ENCODE measurements at regions not wholly inside any gene's neighbourhood (a gene's known extent, or its start where the extent isn't known, plus 50 kb on each side); places are given as distances from the start of the nearest gene placed in this dataset.

DNA sequence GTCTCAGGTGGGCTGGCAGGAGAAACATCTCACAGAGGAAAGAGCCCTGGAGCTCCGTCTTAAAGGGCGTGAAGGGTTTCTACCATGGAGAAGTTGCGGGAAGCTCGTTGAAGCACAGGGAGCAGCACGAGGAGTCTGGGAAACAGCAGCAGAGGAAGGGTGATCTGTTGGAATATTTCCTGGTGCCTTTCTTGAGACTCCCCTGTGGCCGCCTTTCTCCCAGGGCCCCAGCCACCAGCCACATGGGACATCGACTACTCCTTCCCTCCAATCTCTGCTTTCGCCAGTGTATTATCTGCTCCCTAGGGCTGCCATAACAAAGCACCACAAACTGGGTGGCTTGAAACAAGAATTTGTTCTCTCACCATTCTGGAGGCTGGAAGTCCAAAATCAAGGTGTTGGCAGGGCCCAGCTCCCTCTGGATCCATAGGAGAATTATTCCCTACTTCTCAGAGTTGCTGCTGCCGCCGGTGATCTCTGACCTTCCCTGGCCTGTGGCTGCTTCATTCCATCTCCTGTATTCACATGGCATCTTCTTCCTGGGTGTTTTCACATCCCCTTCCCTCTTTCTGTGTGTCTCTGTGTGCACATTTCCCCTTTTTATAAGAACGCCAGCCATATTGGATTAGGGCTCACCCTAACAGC, 152.8 kb upstream of the GSC start:
- no peak for DNase-seq (ENCODE audit: low spot score)

DNA sequence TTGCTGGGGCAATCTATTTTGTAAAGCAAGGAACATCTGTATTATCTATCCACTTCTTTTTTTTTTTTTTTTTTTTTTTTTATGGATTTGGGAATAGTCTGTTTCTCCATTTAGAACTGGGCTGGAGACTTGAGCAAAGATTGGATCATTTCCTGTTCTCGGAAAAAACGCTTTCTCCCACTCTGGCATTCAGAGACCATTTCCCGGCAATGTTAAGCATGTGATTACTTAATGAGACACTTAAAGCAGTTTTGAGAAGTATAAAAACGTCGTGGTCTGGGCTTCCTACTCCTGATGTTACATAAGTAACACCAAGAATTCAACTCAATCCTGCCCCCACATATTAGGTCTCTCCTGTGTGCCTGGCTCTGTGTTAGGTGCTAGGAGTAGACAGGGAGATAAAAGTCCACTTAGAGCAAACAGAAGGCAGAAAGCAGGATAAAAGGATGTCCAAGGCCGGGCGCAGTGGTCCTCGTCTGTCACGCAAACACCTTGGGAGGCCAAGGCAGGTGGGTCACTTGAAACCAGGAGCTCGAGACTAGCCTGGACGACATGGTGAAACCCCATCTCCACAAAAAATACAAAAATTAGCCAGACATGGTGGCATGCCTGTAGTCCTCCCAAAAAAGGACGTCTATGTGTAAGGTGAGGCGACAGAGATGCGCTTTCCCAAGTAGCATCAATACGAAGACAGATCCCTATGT, 152.1 kb upstream of the GSC start:
- DNase-seq (ENCODE audit: low spot score): no peak

DNA sequence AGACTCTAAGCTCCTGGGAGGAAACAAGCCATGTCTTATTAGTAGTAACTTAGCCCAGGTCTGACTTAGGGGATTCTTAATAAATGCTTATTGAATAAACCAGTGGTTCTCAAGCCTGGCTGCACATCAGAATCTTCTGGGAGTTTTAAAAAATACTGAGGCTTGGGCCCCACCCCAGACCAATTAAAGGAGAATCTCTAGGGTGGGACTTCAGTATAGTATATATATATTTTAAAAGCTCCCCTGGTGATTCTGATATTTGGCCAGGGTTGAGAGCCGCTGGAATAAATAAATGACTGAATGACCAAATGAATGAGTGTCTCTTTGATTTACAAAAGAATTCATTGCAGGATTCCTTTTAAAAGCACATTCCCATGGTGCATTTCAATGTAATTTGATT, 151.5 kb upstream of the GSC start:
- DNase-seq (ENCODE audit: low spot score): no peak

DNA sequence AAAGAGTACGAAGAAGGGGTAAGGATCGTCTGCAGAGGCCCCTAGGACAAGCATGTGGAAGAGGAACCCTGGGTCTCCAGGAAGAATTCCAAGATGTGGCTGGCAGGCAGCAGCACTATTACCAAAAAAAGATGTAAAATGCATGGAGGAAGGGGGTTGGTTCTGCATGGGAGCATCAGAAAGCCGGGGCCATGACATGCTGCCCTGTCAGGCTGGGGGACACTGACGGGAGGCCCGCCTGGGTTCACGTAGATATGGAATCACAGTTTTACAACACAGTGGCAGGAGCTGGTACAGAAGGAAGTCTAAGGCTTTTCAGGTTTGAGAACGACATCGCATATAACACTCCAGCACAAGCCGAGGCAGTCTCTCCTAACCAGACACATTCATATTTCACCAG, 150.0 kb upstream of the GSC start:
- no peak for DNase-seq (ENCODE audit: low spot score)

DNA sequence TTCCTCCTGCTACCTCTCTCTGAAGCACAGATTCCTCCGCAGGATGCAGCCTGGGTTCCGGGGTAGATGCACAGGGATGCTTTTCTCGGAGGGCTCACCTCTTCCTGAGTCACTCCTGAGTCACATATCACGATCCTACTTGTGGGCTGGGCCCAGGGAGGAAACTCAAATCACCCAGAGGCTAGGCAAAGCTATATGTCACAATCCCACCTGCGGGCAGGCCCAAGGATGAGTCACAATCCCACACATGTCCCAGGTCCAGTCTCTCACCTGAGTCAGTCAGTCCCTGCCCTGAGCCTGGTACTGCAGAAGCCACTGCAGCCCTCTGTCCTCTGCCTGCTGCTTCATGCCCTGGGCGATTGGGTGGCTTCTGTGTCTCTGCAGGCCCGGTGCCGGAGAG, 149.0 kb upstream of the GSC start:
- no peak for DNase-seq (ENCODE audit: low spot score)

DNA sequence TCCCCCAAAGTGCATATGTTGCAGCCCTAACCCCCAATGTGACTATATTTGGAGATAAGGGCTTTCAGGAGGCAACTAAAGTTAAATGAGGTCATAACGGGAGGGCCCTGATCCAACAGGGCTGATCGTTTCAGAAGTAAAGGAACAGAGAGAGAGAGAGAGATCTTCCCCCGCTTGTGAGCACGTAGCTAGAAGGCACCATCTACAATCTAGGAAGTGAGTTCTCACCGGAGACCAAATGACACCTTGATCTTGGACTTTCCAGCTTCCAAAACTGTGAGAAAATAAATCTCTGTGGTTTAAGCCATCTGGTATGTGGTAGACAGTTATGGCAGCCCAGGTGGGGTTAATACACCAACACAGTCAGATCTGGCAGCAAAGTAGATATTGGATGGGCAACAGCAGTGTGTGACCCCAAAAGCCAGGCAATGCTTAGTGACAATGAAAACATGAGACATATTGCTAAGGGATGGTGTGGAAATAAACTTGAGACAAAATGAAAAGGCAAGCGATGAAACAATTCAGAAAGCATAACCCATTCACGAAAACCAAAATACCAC, 147.2 kb upstream of the GSC start:
- no peak for DNase-seq (ENCODE audit: low spot score)

DNA sequence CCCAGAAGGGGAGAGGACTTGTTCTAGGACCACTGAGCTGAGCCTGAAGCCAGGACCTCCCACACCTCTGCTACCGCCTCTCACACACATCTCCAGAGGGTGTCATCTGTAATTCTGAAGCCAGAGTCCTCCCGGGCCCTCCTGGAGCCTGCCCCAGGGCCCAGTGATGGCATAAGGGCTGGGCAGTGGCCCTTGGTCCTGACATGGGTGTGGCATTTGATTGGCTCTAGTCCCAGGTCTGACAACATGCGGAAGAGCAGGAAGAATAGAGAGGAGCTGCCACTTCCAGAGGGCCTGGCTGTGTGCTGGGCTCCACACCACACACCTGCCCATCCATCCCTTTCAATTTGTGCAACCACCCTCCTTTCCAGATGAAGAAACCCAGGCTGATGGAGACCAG, 144.3 kb upstream of the GSC start:
- no peak for DNase-seq (ENCODE audit: low spot score)

DNA sequence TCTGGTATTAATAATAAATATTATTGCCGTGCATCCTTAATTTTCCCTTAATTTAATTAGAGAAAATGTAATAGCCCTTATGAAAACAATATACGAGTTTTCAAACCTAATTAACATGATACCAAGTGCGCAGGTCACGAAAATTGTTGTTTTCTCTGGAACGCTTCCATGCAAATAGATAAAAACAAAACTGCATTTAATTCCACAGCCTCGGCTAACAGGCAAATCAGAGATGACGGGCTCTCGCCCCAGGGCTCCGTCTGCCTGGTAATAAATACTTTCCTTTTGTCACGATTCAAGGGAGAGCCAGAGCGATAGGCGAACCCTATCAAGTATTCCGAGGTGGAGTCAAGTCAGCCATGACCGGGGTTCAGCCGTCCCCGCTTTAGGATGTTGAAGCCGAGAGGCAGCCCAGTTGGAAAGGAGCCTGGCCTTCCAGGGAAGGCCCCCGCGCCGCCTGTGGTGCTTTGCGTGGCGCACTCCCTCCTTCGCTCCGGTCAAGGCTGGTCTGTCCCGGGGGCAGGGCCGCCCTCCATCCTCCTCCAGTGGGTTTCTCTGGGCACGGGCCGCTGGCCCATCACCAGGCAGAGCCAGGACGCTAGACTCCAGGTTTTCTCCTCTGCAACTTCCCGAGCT, 137.8 kb upstream of the GSC start:
- DNase-seq (ENCODE audit: low spot score): no peak

DNA sequence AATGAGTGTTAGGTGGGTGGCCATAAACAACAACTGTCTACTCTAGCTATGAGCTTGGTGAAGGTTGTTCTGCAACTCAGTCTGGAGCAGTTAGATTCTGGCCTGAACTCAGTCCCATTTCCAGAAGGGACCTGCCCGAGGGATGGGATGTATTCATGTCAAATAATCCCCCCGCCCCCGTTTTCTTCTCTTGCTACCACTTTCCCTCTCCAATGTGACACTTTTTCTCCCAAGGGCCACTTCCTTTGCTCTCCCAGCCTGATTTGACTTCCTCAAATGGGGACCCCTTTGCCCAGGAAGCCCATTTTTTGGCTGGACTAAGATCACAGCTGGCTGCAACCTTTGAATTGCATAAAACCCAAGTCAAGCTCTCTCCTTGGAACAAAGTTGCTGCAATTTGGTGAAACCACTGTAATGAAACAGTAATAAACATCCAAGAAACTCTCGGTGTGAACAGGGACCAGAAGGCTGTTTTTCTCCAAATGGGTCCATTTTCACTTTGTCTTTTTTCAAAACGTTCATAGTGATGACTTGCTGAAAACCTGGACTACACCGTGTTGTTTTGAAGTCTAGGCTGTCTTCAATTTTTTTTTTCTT, 137.2 kb upstream of the GSC start:
- no peak for DNase-seq (ENCODE audit: low spot score)

DNA sequence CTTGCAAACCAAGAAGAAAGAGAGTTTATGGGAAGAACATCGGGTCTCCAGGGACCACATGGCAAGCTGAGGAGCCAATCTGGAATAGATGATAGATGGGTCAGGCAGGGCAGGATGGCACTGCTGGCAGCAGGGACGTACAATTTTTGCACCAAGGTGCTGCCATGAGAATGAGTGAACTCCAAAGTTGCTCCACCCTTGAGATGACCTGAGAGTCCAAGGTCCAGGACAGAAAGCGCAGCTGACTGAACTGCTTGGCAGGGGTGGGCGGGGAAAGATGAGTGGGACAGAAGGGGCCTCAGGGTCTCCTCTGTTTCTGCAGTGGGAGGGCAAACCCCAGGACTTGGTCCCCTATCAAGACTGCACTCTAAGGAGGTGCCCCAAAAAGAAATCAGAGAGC, 136.7 kb upstream of the GSC start:
- no peak for DNase-seq (ENCODE audit: low spot score)

DNA sequence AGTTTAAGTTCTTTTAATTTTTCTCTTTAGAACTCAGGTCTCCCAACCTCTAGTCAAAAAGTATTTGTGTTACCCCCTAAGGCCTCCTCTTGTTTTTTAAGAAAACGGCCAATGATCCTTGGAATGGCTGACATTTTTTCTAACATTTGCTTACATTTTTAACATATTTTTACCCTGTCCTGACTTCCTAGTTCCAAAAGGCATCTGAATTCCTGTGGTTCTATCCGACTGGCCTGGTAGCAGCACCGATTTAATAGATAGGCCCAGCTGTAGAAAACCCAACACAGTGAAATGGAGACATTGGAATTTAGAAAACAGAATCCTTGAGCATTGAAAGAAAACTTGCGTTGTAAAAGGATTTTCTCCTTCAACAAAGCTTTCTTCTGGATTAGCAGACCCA, 134.7 kb upstream of the GSC start:
- DNase-seq (ENCODE audit: low spot score): no peak

DNA sequence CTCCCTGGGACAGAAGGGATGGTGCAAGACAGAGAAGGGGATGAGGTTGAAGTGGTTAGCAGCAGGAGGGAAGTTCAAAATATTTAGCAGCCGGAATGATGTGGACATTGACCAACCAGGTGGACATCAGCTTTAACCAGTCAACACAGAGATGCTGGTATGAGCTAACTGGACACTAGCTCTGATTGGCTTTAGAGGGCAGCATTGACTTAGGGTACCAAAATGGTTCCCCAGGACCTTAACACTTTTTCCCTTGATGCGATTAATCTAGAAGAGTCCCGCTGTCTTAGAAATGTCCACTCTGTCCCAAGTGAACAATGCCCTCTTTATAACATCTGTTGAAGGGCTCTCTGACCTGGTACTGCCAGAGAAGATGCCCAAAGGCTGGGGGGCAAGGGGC, 134.0 kb upstream of the GSC start:
- DNase-seq (ENCODE audit: low spot score): no peak

DNA sequence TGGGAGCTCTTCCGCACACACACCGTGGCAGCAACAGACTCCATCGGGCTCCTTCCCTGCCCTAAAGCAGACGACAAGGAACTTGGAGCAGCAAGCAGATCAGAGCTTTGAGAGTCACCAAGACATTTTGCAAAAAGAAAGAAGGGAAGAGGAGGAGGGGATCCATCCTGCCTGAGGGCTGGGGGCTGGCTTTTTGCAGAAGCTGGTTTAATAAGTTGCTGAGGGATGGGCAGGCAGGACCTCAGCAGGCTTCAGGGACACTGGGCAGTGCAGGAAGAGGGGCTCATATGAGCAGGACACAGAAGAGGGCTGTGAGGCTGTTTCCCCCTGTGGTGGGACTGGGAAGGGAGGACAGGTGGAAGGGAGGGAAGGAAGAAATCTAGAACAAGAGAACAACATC, 133.4 kb upstream of the GSC start:
- DNase-seq (ENCODE audit: low spot score): no peak

DNA sequence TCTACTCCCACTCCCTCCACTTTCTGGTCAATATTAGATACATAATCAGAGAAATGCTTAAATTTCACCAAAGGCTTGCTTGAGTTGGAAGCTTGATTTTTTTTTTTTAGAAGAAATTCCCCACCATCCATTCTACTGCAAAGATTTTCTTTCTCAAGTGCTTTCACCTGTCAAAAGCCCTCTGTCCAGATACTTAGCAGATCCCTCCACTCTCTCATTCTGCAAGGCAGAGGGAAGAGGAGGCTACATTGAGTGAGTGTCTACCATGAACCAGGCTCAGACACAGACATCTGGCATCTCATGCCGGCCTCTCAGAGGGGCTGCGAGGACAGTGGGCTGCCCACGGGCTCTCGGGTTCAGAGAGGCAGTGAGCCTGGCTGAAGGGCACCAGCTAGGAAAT, 127.6 kb upstream of the GSC start:
- DNase-seq (ENCODE audit: low spot score): no peak

DNA sequence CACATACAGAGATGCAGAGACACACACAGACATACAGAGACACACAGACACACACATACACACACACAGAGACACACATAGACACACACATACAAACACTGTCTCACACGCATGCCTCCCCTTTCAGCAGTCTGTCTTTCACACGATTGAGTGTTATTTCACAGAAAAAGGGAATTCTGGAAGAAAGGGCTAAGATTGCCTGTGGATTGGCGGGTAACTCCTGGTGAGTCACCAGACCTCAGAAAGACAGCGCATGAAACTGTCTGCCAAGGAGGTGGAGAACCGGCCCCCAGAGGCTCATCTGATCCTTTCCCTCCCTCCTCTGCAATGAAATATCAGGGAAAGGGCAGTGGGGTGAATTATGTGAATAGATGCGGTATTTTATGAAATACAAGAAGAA, 127.2 kb upstream of the GSC start:
- DNase-seq (ENCODE audit: low spot score): no peak

DNA sequence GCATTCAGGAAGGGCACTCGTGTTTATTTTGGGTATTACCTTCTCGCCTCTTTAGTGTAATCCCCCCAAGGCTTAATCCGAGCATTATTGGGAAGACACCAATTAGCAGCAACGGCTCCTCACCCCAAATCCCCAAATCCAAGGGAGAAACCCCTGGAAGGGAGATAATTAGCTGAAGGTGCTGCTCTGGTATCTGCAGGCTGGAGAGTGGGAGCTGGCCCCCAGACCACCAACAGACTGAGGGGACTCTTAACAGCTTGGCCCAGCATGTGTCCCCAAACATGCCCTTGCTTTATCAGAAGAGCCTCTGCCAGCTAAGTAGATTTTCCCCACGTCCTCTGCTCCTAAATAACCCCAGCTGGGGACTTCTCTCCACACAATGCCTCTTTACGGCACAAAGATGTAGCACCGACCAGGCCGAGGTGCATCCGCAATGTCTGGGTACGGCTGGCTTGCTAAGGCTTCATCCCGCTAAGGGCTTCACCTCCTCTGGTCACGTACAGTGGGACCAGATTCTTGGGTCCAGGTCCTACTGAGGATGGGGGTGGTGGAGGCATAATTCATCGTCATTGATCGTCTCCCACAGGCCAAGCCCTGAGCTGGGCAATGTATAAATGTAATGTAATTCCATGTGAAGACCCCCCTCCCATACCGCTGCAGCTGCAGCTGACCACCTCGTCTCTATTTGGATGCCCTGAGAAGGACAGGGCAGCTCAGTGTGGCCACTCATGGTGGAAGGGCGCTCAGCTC, 123.7 kb upstream of the GSC start:
- no peak for DNase-seq (ENCODE audit: low spot score)

DNA sequence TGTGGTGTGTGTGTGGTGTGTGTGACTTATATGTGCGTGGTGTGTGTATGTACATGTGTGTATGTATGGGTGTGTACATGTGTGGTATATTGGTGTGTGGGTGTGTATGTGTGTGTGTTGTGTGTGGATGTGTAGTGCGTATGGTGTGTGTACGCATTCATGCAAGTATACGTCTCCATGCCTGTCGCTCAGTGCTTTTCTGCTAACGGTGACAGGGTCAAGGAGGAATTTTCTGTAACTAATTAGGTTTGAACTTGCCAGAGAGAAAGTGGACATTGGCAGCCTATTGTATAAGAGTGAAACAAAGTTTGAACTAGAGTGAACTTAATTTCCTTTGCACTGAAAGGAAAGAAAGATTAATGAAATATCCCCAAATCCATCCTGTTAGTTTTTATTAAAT, 120.9 kb upstream of the GSC start:
- no peak for DNase-seq (ENCODE audit: low spot score)

DNA sequence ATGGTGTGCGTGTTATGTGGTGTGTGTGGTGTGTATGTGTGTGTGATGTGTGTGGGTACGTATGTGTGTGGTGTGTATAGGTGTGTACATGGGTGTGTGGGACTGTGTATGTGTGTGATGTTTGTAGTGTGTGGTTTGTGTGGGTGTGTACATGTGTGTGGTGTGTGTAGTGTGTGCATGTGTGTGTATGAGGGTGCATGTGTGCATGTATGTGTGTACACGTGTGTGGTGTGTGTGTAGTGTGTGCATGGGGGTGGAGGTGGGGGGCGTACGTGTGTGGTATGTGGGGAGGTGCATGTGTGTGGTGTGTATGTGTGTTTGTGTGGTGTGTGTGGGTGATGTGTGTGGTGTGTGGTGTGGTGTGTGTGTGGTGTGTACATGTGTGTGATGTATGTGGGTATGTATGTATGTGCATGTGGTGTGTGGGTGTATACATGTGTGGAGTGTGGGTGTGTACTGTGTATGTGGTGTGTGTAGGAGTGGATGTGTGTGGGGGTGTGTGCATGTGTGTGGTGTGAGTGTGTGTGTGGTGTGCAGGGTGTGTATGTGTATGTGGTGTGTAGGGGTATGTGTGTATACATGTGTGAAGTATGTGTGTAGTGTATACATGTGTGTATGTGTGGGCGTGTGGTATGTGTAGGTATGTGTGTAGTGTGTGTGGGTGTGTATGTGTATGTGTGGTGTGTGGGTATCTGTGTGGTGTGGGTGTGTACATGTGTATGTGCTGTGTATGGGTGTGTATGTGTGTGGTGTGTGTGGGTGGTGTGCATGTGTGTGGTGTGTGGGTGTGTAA, 119.8 kb upstream of the GSC start:
- DNase-seq (ENCODE audit: low spot score): no peak

DNA sequence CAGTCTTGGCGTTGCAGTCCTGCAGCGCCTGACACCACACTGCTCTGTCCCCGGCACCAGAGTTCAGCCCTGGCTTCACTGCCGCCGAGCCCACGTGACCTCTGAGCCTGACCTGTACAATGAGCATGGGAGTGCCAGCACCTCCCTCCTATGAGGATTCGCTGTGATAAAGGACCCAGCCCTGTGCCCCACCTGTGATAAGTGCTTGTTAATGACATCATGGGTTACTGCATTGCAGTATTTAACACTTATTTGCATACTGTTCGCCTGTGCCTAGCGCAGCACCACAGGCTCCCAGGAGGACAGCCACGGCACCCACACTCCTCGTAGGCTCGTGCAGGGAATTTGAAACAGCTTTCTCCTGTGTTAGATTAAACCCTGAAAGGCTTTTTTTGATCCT, 118.2 kb upstream of the GSC start:
- no peak for DNase-seq (ENCODE audit: low spot score)

DNA sequence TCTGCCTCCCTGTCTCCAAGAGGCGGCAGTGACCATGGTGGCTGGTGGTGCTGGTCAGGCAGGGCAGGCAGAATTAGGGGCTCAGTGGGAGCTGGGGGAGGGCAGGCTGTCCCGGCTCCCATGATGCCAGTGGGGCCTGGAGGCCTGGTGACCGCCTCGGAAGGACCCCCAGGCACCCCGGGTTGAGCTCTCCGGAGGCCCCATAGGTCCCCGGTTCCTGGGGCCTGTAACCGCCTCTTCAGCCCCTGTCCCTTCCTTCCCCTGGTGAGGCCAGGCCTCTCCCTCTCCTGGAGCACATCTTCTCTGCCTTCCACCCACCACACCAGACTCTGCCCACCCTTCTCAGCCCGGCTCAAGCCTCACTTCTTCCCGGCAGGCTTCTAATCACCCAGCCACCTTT, 117.7 kb upstream of the GSC start:
- no peak for DNase-seq (ENCODE audit: low spot score)

DNA sequence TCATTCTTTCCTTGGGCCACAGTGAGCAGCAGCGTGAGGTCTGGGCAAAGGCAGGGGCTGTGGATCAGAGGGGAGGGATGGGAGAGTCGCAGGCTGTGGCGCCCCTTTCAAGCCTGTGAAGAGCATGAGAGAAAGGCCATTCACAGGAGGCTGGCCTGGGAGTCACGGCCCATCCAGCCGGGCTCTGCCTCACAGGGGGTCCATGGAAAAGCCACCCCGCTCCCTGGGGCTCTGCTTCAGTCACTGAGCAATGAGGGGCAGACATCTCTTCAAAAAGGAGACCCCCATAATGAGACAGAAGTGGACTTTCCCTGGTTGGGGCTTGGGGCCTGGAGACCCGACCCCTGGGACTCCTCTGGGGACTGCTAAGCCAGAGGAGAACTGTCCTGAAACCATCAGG, 117.0 kb upstream of the GSC start:
- no peak for DNase-seq (ENCODE audit: low spot score)
